SK-N-SH (cell line): ENCODE measurements at regions not wholly inside any gene's neighbourhood (a gene's known extent, or its start where the extent isn't known, plus 50 kb on each side); places are given as distances from the start of the nearest gene placed in this dataset.

Experiments used
- CTCF ChIA-PET: fragments of 300-600, 350-600 bp; formaldehyde crosslinking; extraction: SDS; loops from one replicate; lab custom pipeline; 2021; lab: Yijun Ruan, JAX
- POLR2A ChIA-PET: fragments of 350-600 bp; sonication (Branson Sonifier 250); formaldehyde crosslinking; extraction: SDS; loops from one replicate; lab custom pipeline; 2020; ENCODE audit warnings: antibody characterized with exemption, inconsistent platforms; lab: Yijun Ruan, JAX
- DNase-seq: peaks from one replicate; pipeline ENCODE4 v3.0.0; 2012
- H2AFZ ChIP-seq: fragments of 200-600 bp; sonication (generic); 2 replicates; pipeline ENCODE4 v1.8.1; 2016; ENCODE audit warnings: antibody characterized with exemption, mild to moderate bottlenecking, low read depth
- H3F3A ChIP-seq: fragments of 200-600 bp; sonication (generic); replicated peaks from 2 replicates; pipeline ENCODE3; 2016; ENCODE audit warnings: antibody characterized with exemption, mild to moderate bottlenecking; ENCODE audit not compliant: insufficient read depth
- H3K27ac ChIP-seq, 2 experiments: fragments of 200-500 bp in 1 of 2; fragments of 200-600 bp in 1 of 2; sonication (Bioruptor generic) in 1 of 2; sonication (generic), shearing (Covaris generic) in 1 of 2; 2 replicates each; pipeline versions ENCODE4 v1.5.1 to v1.6.1; 2014 to 2016; ENCODE audit warnings: low read depth in 2 of 2, inconsistent platforms in 1 of 2, low read length in 1 of 2, mild to moderate bottlenecking in 1 of 2, mixed read lengths in 1 of 2
- H3K27me3 ChIP-seq: fragments of 200-600 bp; sonication (generic), shearing (Covaris generic); 2 replicates; pipeline ENCODE4 v1.6.1; 2016; ENCODE audit warnings: mixed run types; ENCODE audit not compliant: insufficient read depth
- H3K36me3 ChIP-seq, 2 experiments: fragments of 200-500 bp in 1 of 2; fragments of 200-600 bp in 1 of 2; sonication (Bioruptor generic) in 1 of 2; sonication (generic) in 1 of 2; replicated peaks in 1 of 2; 2 replicates each; pipeline versions ENCODE3 to v1.5.1; 2014 to 2016; ENCODE audit warnings: low read length in 1 of 2, mild to moderate bottlenecking in 1 of 2; ENCODE audit not compliant: insufficient read depth in 2 of 2, control insufficient read depth in 1 of 2
- H3K4me1 ChIP-seq, 2 experiments: fragments of 200-500 bp in 1 of 2; fragments of 200-600 bp in 1 of 2; sonication (Bioruptor generic) in 1 of 2; sonication (generic), shearing (Covaris generic) in 1 of 2; 2 replicates each; pipeline versions ENCODE4 v1.5.1 to v1.6.1; 2014 to 2016; ENCODE audit warnings: low read depth in 1 of 2, low read length in 1 of 2, mixed run types in 1 of 2; ENCODE audit not compliant: insufficient read depth in 2 of 2, control insufficient read depth in 1 of 2
- H3K4me2 ChIP-seq: fragments of 200-600 bp; sonication (generic), shearing (Covaris generic); 2 replicates; pipeline ENCODE4 v1.6.1; 2017; ENCODE audit warnings: mixed run types
- H3K4me3 ChIP-seq, 2 experiments: fragments of 200-500 bp in 1 of 2; fragments of 200-600 bp in 1 of 2; sonication (Bioruptor generic) in 1 of 2; sonication (generic), shearing (Covaris generic) in 1 of 2; 2 replicates each; pipeline versions ENCODE4 v1.5.1 to v1.8.1; 2014 to 2016; ENCODE audit warnings: low read depth in 2 of 2, inconsistent platforms in 1 of 2, low read length in 1 of 2, mild to moderate bottlenecking in 1 of 2, mixed read lengths in 1 of 2, moderate library complexity in 1 of 2
- H3K79me2 ChIP-seq: fragments of 200-600 bp; sonication (generic); 2 replicates; pipeline ENCODE4 v1.8.1; 2017; ENCODE audit warnings: mild to moderate bottlenecking; ENCODE audit not compliant: insufficient read depth
- H3K9ac ChIP-seq: fragments of 200-600 bp; sonication (generic); 2 replicates; pipeline ENCODE4 v1.6.1; 2017; ENCODE audit warnings: mixed run types
- H3K9me2 ChIP-seq: fragments of 200-600 bp; sonication (generic); 2 replicates; pipeline ENCODE4 v1.6.1; 2017; ENCODE audit warnings: mixed run types
- H3K9me3 ChIP-seq: fragments of 200-600 bp; sonication (generic); 2 replicates; pipeline ENCODE4 v1.6.1; 2017; ENCODE audit warnings: mixed run types, mild to moderate bottlenecking, moderate library complexity
- H4K20me1 ChIP-seq: fragments of 200-600 bp; sonication (generic); 2 replicates; pipeline ENCODE4 v1.6.1; 2017; ENCODE audit warnings: mild to moderate bottlenecking, mixed run types; ENCODE audit not compliant: insufficient read depth
- CHD2 ChIP-seq: fragments of 150-350 bp; IDR thresholded peaks from 2 replicates; pipeline ENCODE4 v1.6.1; 2018; ENCODE audit warnings: low read length; ENCODE audit not compliant: partially characterized antibody
- EP300 ChIP-seq, 2 experiments: IDR thresholded peaks; 2 replicates each; pipeline versions ENCODE4 v1.4.0 to v1.6.1; 2012; ENCODE audit warnings: borderline replicate concordance in 1 of 2, low read depth in 1 of 2, low read length in 1 of 2
- EZH2phosphoT487 ChIP-seq: fragments of 200-600 bp; sonication (generic); IDR thresholded peaks from 2 replicates; pipeline ENCODE4 v1.6.1; 2017; ENCODE audit warnings: low read depth, mixed run types, mild to moderate bottlenecking, antibody characterized with exemption, moderate library complexity, borderline replicate concordance
- IRF3 ChIP-seq: fragments of 150-350 bp; IDR thresholded peaks from 2 replicates; pipeline ENCODE4 v1.6.1; 2016; ENCODE audit warnings: mild to moderate bottlenecking, low read depth, low read length
- JUND ChIP-seq: IDR thresholded peaks from 2 replicates; pipeline ENCODE4 v1.4.0; 2012
- MXI1 ChIP-seq: IDR thresholded peaks from 2 replicates; pipeline ENCODE4 v1.6.1; 2012; ENCODE audit warnings: mild to moderate bottlenecking, low read depth, low read length, improper control_type of control experiment
- NRF1 ChIP-seq: IDR thresholded peaks from 2 replicates; pipeline ENCODE4 v1.6.1; 2012; ENCODE audit warnings: low read depth, mild to moderate bottlenecking, low read length
- POLR2AphosphoS5 ChIP-seq: IDR thresholded peaks from 2 replicates; pipeline ENCODE4 v1.6.1; 2012; ENCODE audit warnings: low read depth, low read length
- RAD21 ChIP-seq: IDR thresholded peaks from 2 replicates; pipeline ENCODE4 v1.6.1; 2012; ENCODE audit warnings: mild to moderate bottlenecking, low read length
- RCOR1 ChIP-seq: fragments of 150-350 bp; IDR thresholded peaks from 2 replicates; pipeline ENCODE4 v1.6.1; 2017; ENCODE audit warnings: antibody characterized with exemption, low read length
- REST ChIP-seq: IDR thresholded peaks from 2 replicates; pipeline ENCODE4 v1.6.1; 2012; ENCODE audit warnings: mild to moderate bottlenecking, low read depth, low read length, moderate library complexity
- RFX5 ChIP-seq: IDR thresholded peaks from 2 replicates; pipeline ENCODE4 v1.6.1; 2012; ENCODE audit warnings: mild to moderate bottlenecking, improper control_type of control experiment, low read length
- RXRA ChIP-seq: IDR thresholded peaks from 2 replicates; pipeline ENCODE4 v1.4.0; 2012; ENCODE audit warnings: low read depth, mild to moderate bottlenecking, borderline replicate concordance
- SIN3A ChIP-seq: IDR thresholded peaks from 2 replicates; pipeline ENCODE4 v1.6.1; 2012; ENCODE audit warnings: low read depth, mild to moderate bottlenecking, low read length, moderate library complexity, borderline replicate concordance
- TCF12 ChIP-seq: IDR thresholded peaks from 2 replicates; pipeline ENCODE4 v1.4.0; 2012
- YY1 ChIP-seq: IDR thresholded peaks from 2 replicates; pipeline ENCODE4 v1.4.0; 2012; ENCODE audit warnings: low read depth, mild to moderate bottlenecking
- ZBTB33 ChIP-seq: IDR thresholded peaks from 2 replicates; pipeline ENCODE4 v1.4.0; 2012; ENCODE audit warnings: low read depth, borderline replicate concordance
- WGBS: methylation state at CpG from one replicate; pipeline ENCODE4 v1.1.6; 2017; ENCODE audit warnings: low lambda C conversion rate; 5-methylcytosine and 5-hydroxymethylcytosine counted together
- TF ChIP-seq, protein P1 (sequence below): IDR thresholded peaks from 2 replicates; pipeline ENCODE4 v1.4.0; 2012; ENCODE audit warnings: low read depth, borderline replicate concordance

DNA sequence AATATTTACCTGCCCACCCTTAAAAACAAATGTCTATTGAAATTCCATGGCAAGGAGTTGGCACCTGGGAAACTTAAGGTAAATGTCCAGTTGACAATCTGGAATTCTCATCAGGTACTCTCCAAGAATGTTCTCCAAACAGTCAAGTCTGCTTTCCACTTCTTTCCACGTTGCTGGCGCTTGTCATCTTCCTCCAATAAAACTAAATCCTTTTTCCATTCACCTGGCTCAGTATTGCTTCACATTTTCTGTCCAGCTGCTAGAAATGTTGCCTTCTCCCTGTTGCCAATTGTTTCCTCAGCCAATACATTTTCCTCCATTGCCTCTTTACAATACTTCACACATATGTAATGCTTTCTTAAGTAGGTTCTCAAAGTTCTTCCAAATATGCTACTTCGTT is 1288.1 kb upstream of the MAP3K7 start (continued):
- TF ChIP-seq RXRA (no peak), RCOR1 (no peak), YY1 (no peak), TCF12 (no peak), EP300 (IDR thresholded peaks at IDR 0.05; ENCODE audit: borderline replicate concordance in 1 of 2, low read depth in 1 of 2, low read length in 1 of 2) (no peak)

DNA sequence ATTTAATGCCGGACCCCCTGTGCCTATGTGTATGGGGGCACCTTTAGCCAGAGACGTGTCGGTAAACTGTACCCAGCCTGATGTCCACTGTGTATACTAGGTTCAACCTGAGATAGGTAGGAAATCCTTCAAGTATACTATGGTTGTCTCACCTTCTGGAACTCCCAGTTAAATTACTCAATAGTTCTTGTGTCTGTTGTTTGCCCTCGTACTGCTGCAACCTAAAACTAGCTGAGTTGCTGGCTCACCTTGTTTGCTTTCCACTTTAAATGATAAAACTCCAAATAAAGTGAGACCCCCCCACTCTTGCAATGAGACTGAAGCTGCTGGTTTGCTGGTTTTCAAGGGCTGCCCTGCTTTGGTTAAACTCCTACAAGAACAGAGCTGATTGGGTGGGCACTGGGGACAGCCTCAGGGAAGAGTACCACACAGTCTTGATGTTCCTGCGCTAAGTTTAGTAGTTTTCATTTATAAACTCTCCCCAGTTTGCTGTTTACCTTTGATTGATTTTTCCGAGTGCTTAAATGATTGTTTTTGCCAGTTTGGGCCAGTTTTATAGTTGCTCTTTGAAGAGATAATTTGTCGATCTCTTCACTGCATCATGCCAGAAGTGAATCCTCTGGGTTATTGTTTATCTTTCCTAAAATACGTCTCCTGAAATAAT is 1281.8 kb upstream of the MAP3K7 start:
- WGBS = 18% methylated on average over 8 of the region's 8 CpGs
- H4K20me1 ChIP-seq = no peaks in the 10 kb centered on the region
- H2AFZ ChIP-seq = no peak overlapping the region
- no peaks in the 10 kb centered on the region for H3K36me3 ChIP-seq
- H3K4me2 ChIP-seq = no peak overlapping the region
- no peaks in the 10 kb centered on the region for H3K27me3 ChIP-seq
- TF ChIP-seq ZBTB33 (no peak), POLR2AphosphoS5 (no peak), RAD21 (no peak), CHD2 (no peak)
- POLR2A ChIA-PET = no interaction called here
- H3F3A ChIP-seq = no peaks in the 10 kb centered on the region
- no peak overlapping the region for H3K27ac ChIP-seq
- no peak overlapping the region for H3K4me3 ChIP-seq
- H3K4me1 ChIP-seq = no peaks in the 10 kb centered on the region
- no peak for DNase-seq
- no peaks in the 10 kb centered on the region for H3K9me2 ChIP-seq
- no peaks in the 10 kb centered on the region for H3K9me3 ChIP-seq
- H3K9ac ChIP-seq = no peak overlapping the region
- no peaks in the 10 kb centered on the region for H3K79me2 ChIP-seq
- CTCF ChIA-PET = no interaction called here

DNA sequence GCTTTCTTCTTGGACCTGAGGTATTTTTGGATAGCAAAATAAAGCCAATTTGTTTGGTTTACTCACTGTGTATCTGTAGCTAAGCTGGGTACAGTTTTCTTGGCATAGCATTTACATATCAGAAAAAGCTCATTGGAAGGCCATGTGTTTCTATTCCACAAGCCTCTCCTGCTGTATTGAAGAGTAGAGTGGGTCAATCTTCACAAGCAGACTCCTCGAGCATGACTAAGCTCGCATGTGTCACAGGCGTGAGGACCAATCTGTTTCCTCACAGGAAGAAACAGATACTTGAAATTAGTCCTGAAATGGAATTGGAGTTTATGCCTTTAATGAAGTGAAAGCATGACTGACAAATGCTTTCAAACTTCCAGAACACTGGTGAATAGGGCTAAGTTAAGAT is 1279.0 kb upstream of the MAP3K7 start:
- Histone ChIP-seq H3K4me3 (no peak overlapping the region), H3F3A (no peaks in the 10 kb centered on the region), H3K9me2 (no peaks in the 10 kb centered on the region), H3K27ac (no peak overlapping the region), H3K9me3 (no peaks in the 10 kb centered on the region), H3K4me2 (no peak overlapping the region), H3K79me2 (no peaks in the 10 kb centered on the region), H2AFZ (no peak overlapping the region), H3K36me3 (no peaks in the 10 kb centered on the region), H4K20me1 (no peaks in the 10 kb centered on the region), H3K9ac (no peak overlapping the region), H3K27me3 (no peaks in the 10 kb centered on the region), H3K4me1 (no peaks in the 10 kb centered on the region)
- POLR2A ChIA-PET = no interaction called here
- 14% methylated on average over 3 of the region's 3 CpGs for WGBS
- DNase-seq = no peak
- CTCF ChIA-PET = no interaction called here
- TF ChIP-seq JUND (no peak), IRF3 (no peak), SIN3A (no peak), EP300 (IDR thresholded peaks at IDR 0.05; ENCODE audit: borderline replicate concordance in 1 of 2, low read depth in 1 of 2, low read length in 1 of 2) (no peak), EZH2phosphoT487 (no peak), NRF1 (no peak), RCOR1 (no peak), TCF12 (no peak), REST (no peak), CHD2 (no peak), RAD21 (no peak), RFX5 (no peak), MXI1 (no peak)
- TF ChIP-seq, protein P1, sequence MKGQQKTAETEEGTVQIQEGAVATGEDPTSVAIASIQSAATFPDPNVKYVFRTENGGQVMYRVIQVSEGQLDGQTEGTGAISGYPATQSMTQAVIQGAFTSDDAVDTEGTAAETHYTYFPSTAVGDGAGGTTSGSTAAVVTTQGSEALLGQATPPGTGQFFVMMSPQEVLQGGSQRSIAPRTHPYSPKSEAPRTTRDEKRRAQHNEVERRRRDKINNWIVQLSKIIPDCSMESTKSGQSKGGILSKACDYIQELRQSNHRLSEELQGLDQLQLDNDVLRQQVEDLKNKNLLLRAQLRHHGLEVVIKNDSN = no peak
